RKO (cell line): ENCODE measurements at regions not wholly inside any gene's neighbourhood (a gene's known extent, or its start where the extent isn't known, plus 50 kb on each side); places are given as distances from the start of the nearest gene placed in this dataset.
A peak's percentile ranks its signal among the peaks of the same experiment; 100 is the strongest.
"Not testable (repeated sequence)": the region's sequence is repeated elsewhere in the genome, so short reads cannot be mapped to it uniquely, and the experiment has no call there.

Experiments used
- DNase-seq: peaks from one replicate; pipeline ENCODE4 v3.0.0-alpha.2; 2016; ENCODE audit warnings: low spot score

- no peak for DNase-seq
Measured at GRCh38 chr2:40690525-40690924, 238.6 kb upstream of the SLC8A1 start.

- no peak for DNase-seq
Measured at GRCh38 chr2:40700231-40700954, 248.5 kb upstream of the SLC8A1 start.

GRCh38 chr2:40712197-40712894 is 260.5 kb upstream of the SLC8A1 start:
- DNase-seq, result not testable (repeated sequence)

GRCh38 chr2:40716879-40717278 is 265.0 kb upstream of the SLC8A1 start:
- peak; percentile 12 for DNase-seq

- DNase-seq, result no peak
Measured at GRCh38 chr2:40719414-40719813, 267.5 kb upstream of the SLC8A1 start.

- peak; percentile 32 for DNase-seq
Measured at GRCh38 chr2:40721595-40721994, 269.7 kb upstream of the SLC8A1 start.

- no peak for DNase-seq
Measured at GRCh38 chr2:40723194-40723593, 271.3 kb upstream of the SLC8A1 start.

- no peak for DNase-seq
Measured at GRCh38 chr2:40725040-40725439, 273.1 kb upstream of the SLC8A1 start.

- no peak for DNase-seq
Measured at GRCh38 chr2:40725950-40726349, 274.1 kb upstream of the SLC8A1 start.

GRCh38 chr2:40734797-40735196 is 282.9 kb upstream of the SLC8A1 start:
- DNase-seq, result no peak

GRCh38 chr2:40737180-40737579 is 285.3 kb upstream of the SLC8A1 start:
- DNase-seq, result no peak

- DNase-seq, result no peak
Measured at GRCh38 chr2:40740419-40740818, 288.5 kb upstream of the SLC8A1 start.

GRCh38 chr2:40741532-40741931 is 289.6 kb upstream of the SLC8A1 start:
- DNase-seq, result no peak

GRCh38 chr2:40746191-40746590 is 294.3 kb upstream of the SLC8A1 start:
- no peak for DNase-seq

GRCh38 chr2:40751981-40752380 is 300.1 kb upstream of the SLC8A1 start:
- DNase-seq, result no peak

GRCh38 chr2:40752796-40753195 is 300.9 kb upstream of the SLC8A1 start:
- DNase-seq, result no peak

- no peak for DNase-seq
Measured at GRCh38 chr2:40754912-40755311, 303.0 kb upstream of the SLC8A1 start.

GRCh38 chr2:40758401-40759155 is 306.7 kb upstream of the SLC8A1 start:
- no peak for DNase-seq

- peak; percentile 67 for DNase-seq
Measured at GRCh38 chr2:40760071-40760666, 308.3 kb upstream of the SLC8A1 start.

- DNase-seq, result no peak
Measured at GRCh38 chr2:40773291-40773690, 321.4 kb upstream of the SLC8A1 start.

GRCh38 chr2:40783704-40784103 is 331.8 kb upstream of the SLC8A1 start:
- DNase-seq, result no peak

GRCh38 chr2:40786636-40787035 is 334.7 kb upstream of the SLC8A1 start:
- DNase-seq, result no peak

- DNase-seq, result no peak
Measured at GRCh38 chr2:40797120-40797519, 345.2 kb upstream of the SLC8A1 start.
